ENCODE measurements at regions not wholly inside any gene's neighbourhood (a gene's known extent, or its start where the extent isn't known, plus 50 kb on each side); places are given as distances from the start of the nearest gene placed in this dataset.

DNA sequence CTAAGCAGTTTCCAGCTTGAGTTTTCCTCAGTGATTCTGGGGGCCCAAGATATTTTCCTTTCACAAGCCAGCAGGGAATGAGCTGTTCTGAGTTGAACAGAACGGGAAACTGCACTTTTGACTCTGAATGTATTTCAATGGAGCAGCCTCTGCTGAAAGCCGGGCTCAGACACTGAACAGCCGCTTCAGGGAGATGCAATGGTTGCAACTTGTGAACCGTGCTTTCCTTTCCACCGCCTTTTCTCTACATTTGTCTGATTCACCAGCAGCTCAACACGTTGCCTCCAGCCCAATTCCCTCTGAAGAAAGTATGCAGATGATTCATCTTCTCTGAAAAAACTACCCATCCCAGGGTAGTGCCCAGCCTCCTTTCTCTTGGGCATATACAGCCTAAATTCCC lies 119.3 kb upstream of the PKDCC start:
- TF ChIP-seq, protein P1, sequence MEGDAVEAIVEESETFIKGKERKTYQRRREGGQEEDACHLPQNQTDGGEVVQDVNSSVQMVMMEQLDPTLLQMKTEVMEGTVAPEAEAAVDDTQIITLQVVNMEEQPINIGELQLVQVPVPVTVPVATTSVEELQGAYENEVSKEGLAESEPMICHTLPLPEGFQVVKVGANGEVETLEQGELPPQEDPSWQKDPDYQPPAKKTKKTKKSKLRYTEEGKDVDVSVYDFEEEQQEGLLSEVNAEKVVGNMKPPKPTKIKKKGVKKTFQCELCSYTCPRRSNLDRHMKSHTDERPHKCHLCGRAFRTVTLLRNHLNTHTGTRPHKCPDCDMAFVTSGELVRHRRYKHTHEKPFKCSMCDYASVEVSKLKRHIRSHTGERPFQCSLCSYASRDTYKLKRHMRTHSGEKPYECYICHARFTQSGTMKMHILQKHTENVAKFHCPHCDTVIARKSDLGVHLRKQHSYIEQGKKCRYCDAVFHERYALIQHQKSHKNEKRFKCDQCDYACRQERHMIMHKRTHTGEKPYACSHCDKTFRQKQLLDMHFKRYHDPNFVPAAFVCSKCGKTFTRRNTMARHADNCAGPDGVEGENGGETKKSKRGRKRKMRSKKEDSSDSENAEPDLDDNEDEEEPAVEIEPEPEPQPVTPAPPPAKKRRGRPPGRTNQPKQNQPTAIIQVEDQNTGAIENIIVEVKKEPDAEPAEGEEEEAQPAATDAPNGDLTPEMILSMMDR (IDR thresholded peaks at IDR 0.05; ENCODE audit: low read length) = no peak
- no peak for TF ChIP-seq EZH2phosphoT487 (IDR thresholded peaks at IDR 0.05; ENCODE audit: low read length)

Measured in MM.1S (cell line).